Vagina (tissue), 2 donors: ENCODE measurements at regions not wholly inside any gene's neighbourhood (a gene's known extent, or its start where the extent isn't known, plus 50 kb on each side); places are given as distances from the start of the nearest gene placed in this dataset.

Experiments
- CTCF ChIP-seq, 3 experiments: fragments of 450-650 bp in 2 of 3; fragments of 200-600 bp in 1 of 3; sonication (generic) in 1 of 3; IDR thresholded peaks; one replicate each; pipeline ENCODE4 v1.5.1; 2017 to 2019; ENCODE audit warnings: antibody characterized with exemption in 3 of 3, mild to moderate bottlenecking in 2 of 3, moderate library complexity in 2 of 3
- POLR2AphosphoS5 ChIP-seq, 2 donors: sonication (generic); formaldehyde crosslinking; IDR thresholded peaks; one replicate each; pipeline ENCODE4 v1.9.0; 2017; ENCODE audit warnings: antibody characterized with exemption in 2 of 2, mild to moderate bottlenecking in 2 of 2, low read depth in 1 of 2; ENCODE audit not compliant: insufficient read depth in 1 of 2

- TF ChIP-seq POLR2AphosphoS5 (IDR thresholded peaks at IDR 0.05; ENCODE audit: insufficient read depth in 1 of 2, low read depth in 1 of 2) (no peak), CTCF (IDR thresholded peaks at IDR 0.05) (no peak)
Observed at GRCh38 chr6:141914646-141915045, 218.1 kb upstream of the GJE1 start.
